NCI-H774 (cell line): ENCODE measurements at regions not wholly inside any gene's neighbourhood (a gene's known extent, or its start where the extent isn't known, plus 50 kb on each side); places are given as distances from the start of the nearest gene placed in this dataset.
"Not testable (repeated sequence)": the region's sequence is repeated elsewhere in the genome, so short reads cannot be mapped to it uniquely, and the experiment has no call there.

Experiments
- DNase-seq: peaks from one replicate; lab custom pipeline; 2025; lab: John Stamatoyannopoulos, UW

DNA sequence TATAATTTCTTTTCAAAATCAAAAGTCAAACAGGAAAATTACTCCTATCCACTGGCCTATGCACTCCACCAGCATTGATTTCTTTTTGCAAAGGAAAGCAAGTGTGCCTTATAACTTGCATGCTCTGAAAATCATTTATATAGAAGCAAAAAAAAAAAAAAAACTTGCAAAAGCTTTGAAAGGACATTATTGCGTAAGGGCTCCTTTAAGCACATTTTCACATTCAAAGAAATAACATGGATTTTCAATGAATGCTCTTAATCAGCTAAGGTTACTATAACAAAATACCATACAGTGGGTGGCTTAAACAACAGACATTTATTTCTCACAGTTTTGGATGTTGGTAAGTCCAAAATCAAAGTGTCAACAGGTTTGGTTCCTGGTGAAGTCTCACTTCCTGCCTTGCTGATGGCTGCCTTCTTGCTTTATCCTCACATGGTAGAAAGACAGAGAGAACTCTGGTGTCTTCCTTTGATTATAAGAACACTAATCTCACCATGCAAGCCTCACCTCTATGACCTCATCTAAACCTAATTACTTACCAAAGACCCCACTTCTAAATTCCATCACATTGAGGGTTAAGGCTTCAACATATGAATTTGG, 755.2 kb upstream of the CDH10 start:
- DNase-seq = no peak

DNA sequence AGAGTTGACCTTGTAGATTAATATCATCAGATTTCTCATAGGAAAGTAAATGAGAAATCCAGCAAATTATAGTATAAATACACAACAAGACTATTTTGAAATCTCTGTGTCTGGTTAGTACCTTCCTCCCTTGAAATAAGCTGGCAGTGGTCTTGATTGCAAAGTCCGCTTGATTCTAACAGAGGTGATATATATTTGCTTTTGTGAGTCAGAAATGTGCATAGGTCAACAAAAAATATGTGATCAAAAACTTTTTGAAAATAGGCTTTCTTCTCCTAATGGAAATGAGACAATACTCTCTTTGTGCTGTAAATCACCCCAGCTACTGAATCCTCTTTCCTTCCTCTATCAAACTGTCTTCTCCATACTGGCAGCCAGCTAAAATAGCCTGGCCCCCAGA, 749.2 kb upstream of the CDH10 start:
- no peak for DNase-seq

DNA sequence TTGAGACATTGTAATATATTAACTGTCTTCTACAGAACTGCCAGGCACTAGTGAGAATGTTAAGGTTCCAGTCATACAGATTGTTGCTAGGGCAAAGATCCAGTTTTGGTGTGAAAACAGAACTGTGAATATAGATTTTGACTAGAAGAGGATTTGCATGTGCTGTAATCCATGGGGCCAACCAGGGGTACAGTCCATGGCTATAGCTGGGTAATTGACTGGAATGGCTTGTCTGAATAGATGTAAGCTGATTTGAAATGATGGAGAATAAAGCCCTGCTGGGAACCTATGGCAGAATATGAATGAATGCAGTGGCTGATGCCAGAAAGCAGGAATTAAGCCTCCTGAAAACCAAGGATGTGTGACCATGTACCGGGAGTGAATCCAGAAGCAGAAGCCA, 748.5 kb upstream of the CDH10 start:
- DNase-seq = no peak

DNA sequence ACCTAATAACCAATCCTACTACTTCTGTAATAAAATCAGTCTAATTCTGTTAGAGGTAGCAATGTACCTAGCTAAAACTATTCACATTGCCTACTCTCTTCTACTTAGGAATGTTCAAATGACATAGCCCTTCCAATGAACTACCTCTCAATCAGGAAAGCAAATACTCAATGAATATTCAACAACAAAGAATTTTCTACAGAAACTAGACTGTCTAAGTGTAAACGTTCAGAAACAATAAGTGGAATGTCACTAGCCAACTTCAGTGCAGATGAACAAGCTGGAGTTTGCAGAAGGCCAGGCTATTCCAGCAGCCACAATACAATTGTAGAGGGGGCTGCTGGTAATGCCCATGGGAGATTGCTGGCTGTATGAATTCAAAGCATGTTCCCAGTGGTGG, 743.2 kb upstream of the CDH10 start:
- DNase-seq = no peak

DNA sequence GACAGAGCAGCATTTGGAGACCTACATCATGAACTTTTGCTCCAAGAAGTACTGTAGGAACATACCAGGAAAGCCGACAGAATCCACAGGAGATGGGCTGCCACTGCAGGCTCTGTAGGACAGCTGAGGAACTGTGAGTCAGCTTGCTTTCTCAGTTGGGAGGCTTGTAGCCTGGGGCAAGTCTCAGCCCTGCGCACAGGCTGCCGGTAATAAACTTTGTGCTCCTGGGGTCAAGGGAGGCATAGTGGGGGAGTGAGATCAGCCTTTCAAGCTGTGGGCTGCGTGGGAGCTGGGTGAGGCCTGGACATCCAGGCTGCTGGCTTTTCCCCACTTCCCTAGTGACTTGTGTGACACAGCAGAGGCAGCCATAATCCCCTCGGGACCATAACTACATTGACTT, 718.0 kb upstream of the CDH10 start:
- no peak for DNase-seq

GRCh38 chr5:25358919-25359318, 714.1 kb upstream of the CDH10 start:
- DNase-seq = no peak

DNA sequence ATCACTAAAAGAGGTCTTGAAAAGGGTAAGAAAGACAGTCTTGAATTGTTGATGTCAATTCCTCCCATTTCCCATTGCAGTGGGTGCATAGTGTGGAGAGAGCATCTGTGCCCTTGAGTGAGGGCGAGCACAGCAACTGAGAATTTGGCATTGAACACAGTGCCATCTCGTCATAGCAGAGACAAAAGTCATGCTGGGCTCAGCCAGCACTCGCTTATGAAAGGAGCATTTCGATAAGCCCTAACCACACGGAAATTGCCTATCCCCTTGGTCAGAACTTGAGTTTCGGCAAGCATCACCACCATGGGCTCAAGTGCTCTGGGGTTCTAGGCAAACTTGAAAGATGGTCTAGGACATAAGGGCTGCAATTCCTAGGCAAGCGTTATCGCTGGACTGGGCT, 712.8 kb upstream of the CDH10 start:
- no peak for DNase-seq

- no peak for DNase-seq
Measured at GRCh38 chr5:25349746-25350145, 705.0 kb upstream of the CDH10 start.

- DNase-seq = no peak
Measured at GRCh38 chr5:25345240-25345771, 700.5 kb upstream of the CDH10 start.

DNA sequence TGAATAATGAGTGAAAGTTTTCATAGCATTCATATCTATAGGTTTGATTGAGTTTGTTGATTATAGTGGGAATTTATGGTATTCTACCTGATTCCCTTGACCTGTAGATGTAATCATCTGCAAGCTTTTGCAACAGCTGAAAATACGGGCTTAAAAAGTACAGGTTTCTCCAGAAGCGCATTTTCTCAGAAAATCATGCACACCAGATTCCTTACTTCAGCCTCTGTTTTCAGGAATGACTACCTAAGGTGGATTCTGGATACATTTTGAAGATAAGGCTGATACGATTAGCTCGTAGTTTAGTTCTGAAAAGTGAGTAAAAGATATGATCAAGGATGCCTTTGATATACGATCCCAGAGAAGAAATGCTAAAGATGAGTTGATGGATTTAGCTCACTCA, 694.8 kb upstream of the CDH10 start:
- DNase-seq = no peak

DNA sequence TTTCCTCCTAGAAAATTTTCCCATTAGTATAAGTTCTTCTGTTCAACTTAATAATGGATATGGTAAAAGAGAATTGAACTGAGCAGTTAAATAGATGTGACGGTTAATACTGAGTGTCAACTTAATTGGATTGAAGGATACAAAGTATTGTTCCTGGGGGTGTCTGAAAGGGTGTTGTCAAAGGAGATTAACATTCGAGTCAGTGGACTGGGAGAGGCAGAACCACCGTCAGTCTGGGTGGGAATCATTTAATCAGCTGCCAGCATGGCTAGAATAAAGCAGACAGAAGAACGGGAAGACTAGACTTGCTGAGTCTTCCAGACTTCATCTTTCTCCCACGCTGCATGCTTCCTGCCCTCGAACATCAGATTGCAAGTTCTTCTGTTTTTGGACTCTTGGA, 689.6 kb upstream of the CDH10 start:
- DNase-seq = no peak

DNA sequence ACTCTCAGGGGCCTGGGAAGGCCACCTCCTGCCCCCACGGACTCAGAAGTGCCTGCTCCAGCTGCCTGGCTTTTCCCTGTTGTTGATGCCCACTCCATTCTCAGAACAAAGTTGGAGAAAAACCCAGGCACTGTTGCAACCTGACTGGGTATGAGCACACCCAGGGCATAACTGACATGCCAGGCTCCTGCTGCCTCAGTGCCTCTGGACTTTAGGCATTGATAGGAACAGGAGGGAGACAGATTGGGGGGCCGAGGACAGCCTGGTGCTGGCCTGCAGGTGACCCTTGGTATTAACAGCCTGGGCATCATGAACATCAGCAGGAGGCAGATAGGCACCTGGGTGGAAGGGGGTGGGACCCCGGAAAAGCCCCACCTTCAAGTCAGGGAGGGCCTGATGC, 685.9 kb upstream of the CDH10 start:
- DNase-seq = no peak

GRCh38 chr5:25327172-25327571, 682.4 kb upstream of the CDH10 start:
- DNase-seq = no peak

GRCh38 chr5:25301836-25302235, 657.1 kb upstream of the CDH10 start:
- DNase-seq = no peak

GRCh38 chr5:25295067-25295466, 650.3 kb upstream of the CDH10 start:
- DNase-seq = no peak

DNA sequence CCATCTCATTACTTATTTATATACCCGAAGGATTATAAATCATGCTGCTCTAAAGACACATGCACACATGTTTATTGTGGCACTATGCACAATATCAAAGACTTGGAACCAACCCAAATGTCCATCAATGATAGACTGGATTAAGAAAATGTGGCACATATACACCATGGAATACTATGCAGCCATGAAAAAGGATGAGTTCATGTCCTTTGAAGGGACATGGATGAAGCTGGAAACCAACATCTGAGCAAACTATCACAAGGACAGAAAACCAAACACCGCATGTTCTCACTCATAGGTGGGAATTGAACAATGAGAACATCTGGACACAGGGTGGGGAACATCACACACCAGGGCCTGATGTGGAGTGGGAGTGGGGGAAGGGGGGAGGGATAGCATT, 645.0 kb upstream of the CDH10 start:
- not testable (repeated sequence) for DNase-seq

GRCh38 chr5:25286319-25286718, 641.5 kb upstream of the CDH10 start:
- DNase-seq = no peak

- no peak for DNase-seq
Measured at GRCh38 chr5:25285136-25285535, 640.4 kb upstream of the CDH10 start.

DNA sequence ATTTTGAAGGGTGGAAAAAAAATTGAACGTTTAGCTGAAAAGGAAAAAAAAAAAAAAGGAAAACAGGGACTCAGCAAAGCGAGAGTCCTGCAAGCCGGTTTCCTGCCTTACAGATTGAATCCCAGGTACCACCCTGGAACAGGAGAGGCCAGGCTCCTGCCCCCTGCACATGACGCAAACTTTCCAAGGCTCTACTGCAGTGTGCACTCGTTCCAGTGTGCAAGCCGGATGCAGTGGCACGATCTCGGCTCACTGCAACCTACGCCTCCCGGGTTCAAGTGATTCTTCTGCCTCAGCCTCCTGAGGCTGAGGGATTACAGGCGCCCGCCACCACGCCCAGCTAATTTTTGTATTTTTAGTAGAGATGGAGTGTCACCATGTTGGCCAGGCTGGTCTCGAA, 618.7 kb upstream of the CDH10 start:
- not testable (repeated sequence) for DNase-seq

DNA sequence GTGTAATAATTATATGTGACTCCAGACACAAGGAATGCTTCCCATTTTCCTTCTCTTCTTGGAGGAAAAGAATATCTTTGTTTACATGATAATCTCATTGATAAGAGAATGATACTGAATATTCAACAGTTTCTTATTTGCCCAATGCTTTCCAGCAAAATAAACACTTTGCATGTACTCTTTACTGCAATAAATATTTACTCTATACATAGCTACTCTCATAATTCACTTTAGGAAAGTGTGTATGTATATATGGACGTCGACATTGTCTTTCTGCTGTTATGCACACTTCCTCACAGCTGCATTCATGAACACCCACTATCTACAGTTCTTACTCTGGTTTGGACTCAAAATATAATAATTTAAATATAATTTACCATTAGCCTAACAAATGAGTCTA, 617.4 kb upstream of the CDH10 start:
- no peak for DNase-seq

- DNase-seq = peak; percentile 56
Measured at GRCh38 chr5:25255128-25255527, 610.4 kb upstream of the CDH10 start.

- no peak for DNase-seq
Measured at GRCh38 chr5:25241981-25242380, 597.2 kb upstream of the CDH10 start.

DNA sequence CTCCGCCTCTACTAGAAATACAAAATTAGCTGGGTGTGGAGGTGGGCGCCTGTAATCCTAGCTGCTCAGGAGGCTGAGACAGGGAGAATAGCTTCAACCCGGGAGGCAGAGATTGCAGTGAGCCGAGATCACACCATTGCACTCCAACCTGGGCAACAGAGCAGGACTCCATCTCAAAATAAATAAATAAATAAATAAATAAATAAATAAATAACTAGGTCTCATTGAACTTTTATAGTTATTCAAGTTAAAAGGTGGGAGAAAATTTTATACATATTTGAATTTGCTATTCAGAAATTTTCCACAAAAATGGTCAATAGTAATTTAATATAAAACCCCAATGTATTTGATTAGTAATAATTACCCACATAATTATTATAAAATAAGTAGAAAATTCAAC, 593.9 kb upstream of the CDH10 start:
- not testable (repeated sequence) for DNase-seq

GRCh38 chr5:25224316-25224982, 579.7 kb upstream of the CDH10 start:
- no peak for DNase-seq
